ENCODE measurements at regions not wholly inside any gene's neighbourhood (a gene's known extent, or its start where the extent isn't known, plus 50 kb on each side); places are given as distances from the start of the nearest gene placed in this dataset.

- TF ChIP-seq CTCF (IDR thresholded peaks at IDR 0.05) (no peak), POLR2A (IDR thresholded peaks at IDR 0.05) (no peak)
Measured at GRCh38 chr11:23123753-23124152, 263.5 kb upstream of the CCDC179 start.
